ENCODE measurements at regions not wholly inside any gene's neighbourhood (a gene's known extent, or its start where the extent isn't known, plus 50 kb on each side); places are given as distances from the start of the nearest gene placed in this dataset.

GRCh38 chr5:73288803-73289720 is 116.1 kb downstream of the TMEM174 start:
- H3K9ac ChIP-seq (ENCODE audit: control insufficient read depth, extremely low read depth, insufficient read depth, low read length) = no peak overlapping the region
- DNase-seq (ENCODE audit: low read depth, low spot score) (no peak), FAIRE-seq (no peak)
- H3K4me2 ChIP-seq (ENCODE audit: control insufficient read depth, extremely low read depth, insufficient read depth, low read depth, low read length) = no peak overlapping the region
- H3K27ac ChIP-seq (ENCODE audit: control insufficient read depth, insufficient read depth, low read length) = no peak overlapping the region
- H3K9me1 ChIP-seq (ENCODE audit: control insufficient read depth, extremely low read depth, insufficient read depth, low read length) = no peaks in the 10 kb centered on the region
- H4K20me1 ChIP-seq (ENCODE audit: control insufficient read depth, extremely low read depth, insufficient read depth, low read length) = no peaks in the 10 kb centered on the region
- no peak overlapping the region for H3K4me3 ChIP-seq (ENCODE audit: control insufficient read depth in 2 of 3, extremely low read depth in 1 of 3, insufficient read depth in 2 of 3, low read depth in 1 of 3, low read length in 3 of 3)
- no peaks in the 10 kb centered on the region for H3K9me3 ChIP-seq (ENCODE audit: control insufficient read depth, low read depth, low read length)
- TF ChIP-seq EZH2 (IDR thresholded peaks at IDR 0.05; ENCODE audit: low read length) = no peak
- no peak for TF ChIP-seq CTCF (optimal IDR thresholded peaks at IDR 0.05 in 1 of 3, IDR thresholded peaks at IDR 0.05 in 1 of 3, conservative IDR thresholded peaks at IDR 0.05 in 1 of 3; ENCODE audit: extremely low read depth in 1 of 3, insufficient read depth in 2 of 3, low read length in 3 of 3)
- no peak overlapping the region for H2AFZ ChIP-seq (ENCODE audit: control insufficient read depth, low read length)
- H3K79me2 ChIP-seq (ENCODE audit: control insufficient read depth, insufficient read depth, low read length) = no peaks in the 10 kb centered on the region
- peaks cover 11% of the 10 kb centered on the region for H3K4me1 ChIP-seq (ENCODE audit: control insufficient read depth, extremely low read depth, insufficient read depth, low read length)
- dilution Hi-C loops (cut with MboI; ENCODE audit: extremely low pct_ligation_motif_present, low sequenced_read_pairs) = no loop called here
- H3K36me3 ChIP-seq (ENCODE audit: control insufficient read depth in 2 of 2, extremely low read depth in 1 of 2, insufficient read depth in 2 of 2, low read length in 2 of 2) = no peaks in the 10 kb centered on the region
- H3K27me3 ChIP-seq (ENCODE audit: control insufficient read depth, extremely low read depth, insufficient read depth, low read length) = no peaks in the 10 kb centered on the region

DNA sequence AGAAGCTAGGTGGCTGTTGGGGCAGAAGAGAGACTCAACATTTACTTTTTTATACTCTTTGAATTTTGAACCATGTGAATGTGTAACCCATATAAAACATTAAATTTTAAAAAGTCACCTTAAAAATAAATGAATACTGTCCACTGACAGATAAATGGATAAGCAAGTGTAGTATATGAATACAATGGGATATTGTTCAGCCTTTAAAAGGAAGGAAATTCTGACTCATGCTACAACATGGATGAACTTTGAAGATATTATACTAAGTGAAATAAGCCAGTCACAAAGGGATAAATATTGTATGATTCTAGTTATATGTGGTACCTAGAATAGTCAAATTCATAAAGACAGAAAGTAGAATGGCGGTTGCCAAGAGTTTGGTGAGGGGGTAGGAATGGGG is 113.9 kb downstream of the TMEM174 start:
- FAIRE-seq (no peak), DNase-seq (ENCODE audit: low read depth, low spot score) (no peak)
- Histone ChIP-seq H3K4me1 (ENCODE audit: control insufficient read depth, extremely low read depth, insufficient read depth, low read length) (peaks cover 2% of the 10 kb centered on the region), H3K4me3 (ENCODE audit: control insufficient read depth in 2 of 3, extremely low read depth in 1 of 3, insufficient read depth in 2 of 3, low read depth in 1 of 3, low read length in 3 of 3) (no peak overlapping the region), H3K9ac (ENCODE audit: control insufficient read depth, extremely low read depth, insufficient read depth, low read length) (no peak overlapping the region), H3K9me3 (ENCODE audit: control insufficient read depth, low read depth, low read length) (no peaks in the 10 kb centered on the region), H4K20me1 (ENCODE audit: control insufficient read depth, extremely low read depth, insufficient read depth, low read length) (no peaks in the 10 kb centered on the region), H3K9me1 (ENCODE audit: control insufficient read depth, extremely low read depth, insufficient read depth, low read length) (no peaks in the 10 kb centered on the region), H3K79me2 (ENCODE audit: control insufficient read depth, insufficient read depth, low read length) (no peaks in the 10 kb centered on the region), H3K36me3 (ENCODE audit: control insufficient read depth in 2 of 2, extremely low read depth in 1 of 2, insufficient read depth in 2 of 2, low read length in 2 of 2) (no peaks in the 10 kb centered on the region), H3K27me3 (ENCODE audit: control insufficient read depth, extremely low read depth, insufficient read depth, low read length) (no peaks in the 10 kb centered on the region), H2AFZ (ENCODE audit: control insufficient read depth, low read length) (no peak overlapping the region), H3K4me2 (ENCODE audit: control insufficient read depth, extremely low read depth, insufficient read depth, low read depth, low read length) (no peak overlapping the region), H3K27ac (ENCODE audit: control insufficient read depth, insufficient read depth, low read length) (no peak overlapping the region)
- dilution Hi-C loops (cut with MboI; ENCODE audit: extremely low pct_ligation_motif_present, low sequenced_read_pairs) = no loop called here
- no peak for TF ChIP-seq CTCF (optimal IDR thresholded peaks at IDR 0.05 in 1 of 3, IDR thresholded peaks at IDR 0.05 in 1 of 3, conservative IDR thresholded peaks at IDR 0.05 in 1 of 3; ENCODE audit: extremely low read depth in 1 of 3, insufficient read depth in 2 of 3, low read length in 3 of 3)
